CD14-positive monocyte (primary cell): ENCODE measurements at regions not wholly inside any gene's neighbourhood (a gene's known extent, or its start where the extent isn't known, plus 50 kb on each side); places are given as distances from the start of the nearest gene placed in this dataset.

Experiments used
- DNase-seq, 3 donors: peaks; one replicate each; pipeline ENCODE4 v3.0.0-alpha.2; 2011 to 2022
- H2AFZ ChIP-seq: 2 replicates; pipeline ENCODE4 v1.6.0; 2012; ENCODE audit warnings: mild to moderate bottlenecking, low read depth, low read length, inconsistent platforms; ENCODE audit not compliant: insufficient read depth, poor library complexity, severe bottlenecking
- H3K27ac ChIP-seq, 2 donors: 1 replicate in 1 of 2; 2 replicates in 1 of 2; pipeline ENCODE4 v1.5.1; 2012 to 2013; ENCODE audit warnings: low read length in 2 of 2, control low read depth in 1 of 2, inconsistent platforms in 1 of 2, low read depth in 1 of 2, mild to moderate bottlenecking in 1 of 2
- H3K27me3 ChIP-seq, 2 donors: one replicate each; pipeline versions ENCODE4 v1.6.0 to v1.6.1; 2011 to 2013; ENCODE audit warnings: low read length in 2 of 2; ENCODE audit not compliant: control insufficient read depth in 2 of 2, insufficient read depth in 2 of 2
- H3K36me3 ChIP-seq, 2 donors: replicated peaks in 1 of 2; 1 replicate in 1 of 2; 2 replicates in 1 of 2; pipeline versions ENCODE4 v1.5.1 to v1.6.1; 2012 to 2013; ENCODE audit warnings: low read length in 2 of 2, control low read depth in 1 of 2, inconsistent platforms in 1 of 2, mild to moderate bottlenecking in 1 of 2; ENCODE audit not compliant: insufficient read depth in 2 of 2, control insufficient read depth in 1 of 2
- H3K4me1 ChIP-seq, 2 donors: 1 replicate in 1 of 2; 2 replicates in 1 of 2; pipeline versions ENCODE4 v1.5.1 to v1.6.1; 2012 to 2013; ENCODE audit warnings: low read length in 2 of 2, control low read depth in 1 of 2, inconsistent platforms in 1 of 2, mild to moderate bottlenecking in 1 of 2, moderate library complexity in 1 of 2; ENCODE audit not compliant: insufficient read depth in 2 of 2, control insufficient read depth in 1 of 2
- H3K4me2 ChIP-seq: replicated peaks from 2 replicates; pipeline ENCODE3; 2012; ENCODE audit warnings: low read length, moderate library complexity, mild to moderate bottlenecking; ENCODE audit not compliant: poor library complexity, severe bottlenecking; ENCODE audit errors: extremely low read depth
- H3K4me3 ChIP-seq, 3 experiments: fragments of 200-600 bp in 1 of 3; sonication (generic) in 1 of 3; replicated peaks in 1 of 3; 1 replicate in 2 of 3; 2 replicates in 1 of 3; pipeline ENCODE4 v1.5.1; 2011 to 2013; ENCODE audit warnings: low read length in 3 of 3, mild to moderate bottlenecking in 3 of 3, control low read depth in 2 of 3, low read depth in 2 of 3, inconsistent platforms in 1 of 3, moderate library complexity in 1 of 3
- H3K79me2 ChIP-seq: 2 replicates; pipeline ENCODE4 v1.6.0; 2012; ENCODE audit warnings: mild to moderate bottlenecking, control low read depth, inconsistent platforms, low read length, moderate library complexity; ENCODE audit not compliant: insufficient read depth
- H3K9ac ChIP-seq: 2 replicates; pipeline ENCODE4 v1.6.0; 2017; ENCODE audit warnings: low read length, mild to moderate bottlenecking; ENCODE audit not compliant: insufficient read depth, poor library complexity, severe bottlenecking
- H3K9me3 ChIP-seq, 2 donors: replicated peaks in 1 of 2; 1 replicate in 1 of 2; 2 replicates in 1 of 2; pipeline versions ENCODE4 v1.5.1 to v1.6.1; 2012 to 2013; ENCODE audit warnings: low read length in 2 of 2, control low read depth in 1 of 2; ENCODE audit not compliant: control insufficient read depth in 1 of 2, insufficient read depth in 1 of 2
- H4K20me1 ChIP-seq: 2 replicates; pipeline ENCODE4 v1.6.0; 2012; ENCODE audit warnings: mild to moderate bottlenecking, low read length, control low read depth, moderate library complexity; ENCODE audit not compliant: insufficient read depth
- H3K27ac Mint-ChIP-seq, 7 donors: one replicate each; pipeline ENCODE4 v1.8.0; 2020; ENCODE audit warnings: mild to moderate bottlenecking in 7 of 7, mixed read lengths in 7 of 7, moderate library complexity in 6 of 7, inconsistent platforms in 2 of 7
- H3K27me3 Mint-ChIP-seq, 3 donors: one replicate each; pipeline ENCODE4 v1.8.0; 2021 to 2022; ENCODE audit warnings: low read depth in 3 of 3, mild to moderate bottlenecking in 3 of 3, mixed read lengths in 3 of 3, moderate library complexity in 3 of 3, inconsistent platforms in 1 of 3
- H3K36me3 Mint-ChIP-seq, 2 donors: one replicate each; pipeline ENCODE4 v1.8.0; 2020; ENCODE audit warnings: mixed read lengths in 2 of 2, inconsistent platforms in 1 of 2, mild to moderate bottlenecking in 1 of 2
- H3K4me1 Mint-ChIP-seq: one replicate; pipeline ENCODE4 v1.8.0; 2020; ENCODE audit warnings: mild to moderate bottlenecking, mixed read lengths
- H3K4me3 Mint-ChIP-seq, 2 donors: one replicate each; pipeline ENCODE4 v1.8.0; 2020; ENCODE audit warnings: mild to moderate bottlenecking in 2 of 2, mixed read lengths in 2 of 2, moderate library complexity in 1 of 2
- H3K9me3 Mint-ChIP-seq, 7 donors: one replicate each; pipeline ENCODE4 v1.8.0; 2020 to 2022; ENCODE audit warnings: mixed read lengths in 7 of 7, mild to moderate bottlenecking in 6 of 7, moderate library complexity in 6 of 7, inconsistent platforms in 2 of 7
- CTCF ChIP-seq: fragments of 200-600 bp; IDR thresholded peaks from one replicate; pipeline ENCODE4 v1.8.0; 2022; ENCODE audit warnings: antibody characterized with exemption, mild to moderate bottlenecking
- WGBS: methylation state at CpG from one replicate; pipeline ENCODE4 v1.1.5; 2013; ENCODE audit warnings: missing lambda C conversion rate; ENCODE audit not compliant: insufficient coverage; 5-methylcytosine and 5-hydroxymethylcytosine counted together
- intact Hi-C, 2 donors: fragments of 100-400 bp; cut with micrococcal nuclease; formaldehyde crosslinking; loops; one replicate each; pipeline versions ENCODE4 v1.15.0 to v1.15.1; 2023

- Mint-ChIP-seq H3K27ac (no peak overlapping the region), H3K36me3 (no peaks in the 10 kb centered on the region), H3K4me3 (no peak overlapping the region), H3K9me3 (peaks cover 0 to 5% (median 2%) of the 10 kb centered on the region in 7 donors), H3K27me3 (peaks cover 0 to 1% (median 0%) of the 10 kb centered on the region in 3 donors), H3K4me1 (no peaks in the 10 kb centered on the region)
- TF ChIP-seq CTCF: no peak
- no peak overlapping the region for H2AFZ ChIP-seq
- H3K79me2 ChIP-seq: no peaks in the 10 kb centered on the region
- no peaks in the 10 kb centered on the region for H3K4me1 ChIP-seq
- intact Hi-C loops: no loop called here
- no peak for DNase-seq
- H3K9me3 ChIP-seq: no peaks in the 10 kb centered on the region
- 94% methylated on average over 10 of the region's 16 CpGs for WGBS
- no peak overlapping the region for H3K9ac ChIP-seq
- H3K36me3 ChIP-seq: no peaks in the 10 kb centered on the region
- H4K20me1 ChIP-seq: no peaks in the 10 kb centered on the region
- H3K4me3 ChIP-seq: no peak overlapping the region
- H3K27me3 ChIP-seq: no peaks in the 10 kb centered on the region
- H3K27ac ChIP-seq: no peak overlapping the region
- H3K4me2 ChIP-seq: no peak overlapping the region
Measured at GRCh38 chr16:79870016-79870886, 269.7 kb upstream of the MAF start.

DNA sequence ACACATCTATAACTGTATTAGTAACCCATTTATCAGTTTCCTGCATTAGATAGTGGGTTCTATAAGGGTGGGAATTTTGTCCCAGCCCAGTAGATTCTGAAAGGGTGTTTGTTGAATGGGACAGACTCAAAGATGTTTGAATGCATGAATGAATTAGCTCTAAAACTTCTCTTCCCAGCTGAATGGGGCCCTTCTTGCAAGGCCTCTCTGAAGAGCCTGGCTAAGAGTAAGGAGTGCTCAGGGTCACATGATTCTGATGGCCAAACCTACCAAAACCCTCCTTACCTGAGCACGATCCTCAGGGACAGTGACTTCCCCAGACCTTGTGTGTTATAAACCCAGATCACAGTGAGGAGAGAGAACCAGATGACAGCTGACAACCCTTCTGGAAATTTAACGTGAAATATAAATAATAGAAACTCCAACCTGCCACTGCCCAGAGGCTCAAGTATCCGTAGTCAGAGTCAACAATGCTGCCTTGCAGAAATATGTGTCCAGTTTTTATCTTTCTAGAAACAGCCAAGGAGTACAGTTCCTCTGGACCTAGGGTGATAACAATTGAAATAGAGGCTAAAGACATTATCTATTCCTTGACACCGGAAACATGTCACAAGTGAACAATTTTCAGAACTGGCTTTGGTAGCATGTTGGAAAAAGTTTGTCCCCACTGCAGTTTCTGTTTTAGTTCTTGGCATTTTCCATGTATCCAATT, 268.9 kb upstream of the MAF start:
- Histone ChIP-seq H3K4me2 (no peak overlapping the region), H3K9me3 (no peaks in the 10 kb centered on the region), H3K27ac (no peak overlapping the region), H3K9ac (no peak overlapping the region), H3K79me2 (no peaks in the 10 kb centered on the region), H3K4me3 (no peak overlapping the region), H4K20me1 (no peaks in the 10 kb centered on the region), H2AFZ (no peak overlapping the region), H3K36me3 (no peaks in the 10 kb centered on the region), H3K27me3 (no peaks in the 10 kb centered on the region), H3K4me1 (no peaks in the 10 kb centered on the region)
- intact Hi-C loops: no loop called here
- no peak for DNase-seq
- H3K9me3 Mint-ChIP-seq: peaks cover 0 to 9% (median 2%) of the 10 kb centered on the region in 7 donors
- peaks cover 0 to 1% (median 0%) of the 10 kb centered on the region in 3 donors for H3K27me3 Mint-ChIP-seq
- WGBS: 100% methylated on average over 2 of the region's 4 CpGs
- H3K4me3 Mint-ChIP-seq: no peak overlapping the region
- H3K36me3 Mint-ChIP-seq: no peaks in the 10 kb centered on the region
- H3K27ac Mint-ChIP-seq: no peak overlapping the region
- H3K4me1 Mint-ChIP-seq: no peaks in the 10 kb centered on the region
- TF ChIP-seq CTCF: no peak
